ENCODE measurements at regions not wholly inside any gene's neighbourhood (a gene's known extent, or its start where the extent isn't known, plus 50 kb on each side); places are given as distances from the start of the nearest gene placed in this dataset.

DNA sequence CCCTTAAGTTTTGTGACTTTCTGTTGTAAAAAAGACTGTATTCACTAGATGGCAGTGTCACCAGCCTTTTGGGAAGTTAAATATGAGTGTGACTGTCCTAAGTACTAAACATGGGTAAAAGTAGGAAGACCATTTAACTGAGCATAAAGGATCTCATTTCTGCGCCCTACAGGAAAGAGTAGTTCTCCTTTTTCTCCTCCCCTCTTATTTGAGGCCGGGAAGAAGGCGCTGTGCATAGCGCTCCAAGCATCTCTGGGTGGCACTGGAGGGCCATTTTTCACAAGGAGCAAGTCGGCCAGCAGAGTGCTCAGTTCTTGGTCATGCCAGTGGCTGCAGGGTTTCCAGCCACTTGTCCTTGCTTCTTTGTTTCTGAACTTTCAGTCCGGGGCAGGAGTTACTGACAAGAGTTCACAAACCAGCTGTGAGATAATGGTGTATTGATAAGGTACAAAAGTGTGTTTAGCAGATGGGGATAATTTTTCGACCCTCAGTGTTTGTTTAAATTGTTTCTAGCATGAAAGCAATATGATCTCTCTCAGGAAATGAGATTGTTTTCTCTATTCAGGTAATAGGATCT lies 227.6 kb upstream of the DMRT1 start:
- Histone ChIP-seq H3K36me3 (no peaks in the 10 kb centered on the region), H3K9me3 (no peaks in the 10 kb centered on the region), H3K4me3 (ENCODE audit: low read depth in 1 of 2, low read length in 1 of 2) (no peak overlapping the region), H3K27me3 (no peaks in the 10 kb centered on the region), H3K4me1 (ENCODE audit: control insufficient read depth in 1 of 2, insufficient read depth in 1 of 2, low read depth in 1 of 2, low read length in 1 of 2) (no peaks in the 10 kb centered on the region), H3K27ac (no peak overlapping the region)
- TF ChIP-seq, protein P1, sequence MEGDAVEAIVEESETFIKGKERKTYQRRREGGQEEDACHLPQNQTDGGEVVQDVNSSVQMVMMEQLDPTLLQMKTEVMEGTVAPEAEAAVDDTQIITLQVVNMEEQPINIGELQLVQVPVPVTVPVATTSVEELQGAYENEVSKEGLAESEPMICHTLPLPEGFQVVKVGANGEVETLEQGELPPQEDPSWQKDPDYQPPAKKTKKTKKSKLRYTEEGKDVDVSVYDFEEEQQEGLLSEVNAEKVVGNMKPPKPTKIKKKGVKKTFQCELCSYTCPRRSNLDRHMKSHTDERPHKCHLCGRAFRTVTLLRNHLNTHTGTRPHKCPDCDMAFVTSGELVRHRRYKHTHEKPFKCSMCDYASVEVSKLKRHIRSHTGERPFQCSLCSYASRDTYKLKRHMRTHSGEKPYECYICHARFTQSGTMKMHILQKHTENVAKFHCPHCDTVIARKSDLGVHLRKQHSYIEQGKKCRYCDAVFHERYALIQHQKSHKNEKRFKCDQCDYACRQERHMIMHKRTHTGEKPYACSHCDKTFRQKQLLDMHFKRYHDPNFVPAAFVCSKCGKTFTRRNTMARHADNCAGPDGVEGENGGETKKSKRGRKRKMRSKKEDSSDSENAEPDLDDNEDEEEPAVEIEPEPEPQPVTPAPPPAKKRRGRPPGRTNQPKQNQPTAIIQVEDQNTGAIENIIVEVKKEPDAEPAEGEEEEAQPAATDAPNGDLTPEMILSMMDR (IDR thresholded peaks at IDR 0.05) = no peak

DNA sequence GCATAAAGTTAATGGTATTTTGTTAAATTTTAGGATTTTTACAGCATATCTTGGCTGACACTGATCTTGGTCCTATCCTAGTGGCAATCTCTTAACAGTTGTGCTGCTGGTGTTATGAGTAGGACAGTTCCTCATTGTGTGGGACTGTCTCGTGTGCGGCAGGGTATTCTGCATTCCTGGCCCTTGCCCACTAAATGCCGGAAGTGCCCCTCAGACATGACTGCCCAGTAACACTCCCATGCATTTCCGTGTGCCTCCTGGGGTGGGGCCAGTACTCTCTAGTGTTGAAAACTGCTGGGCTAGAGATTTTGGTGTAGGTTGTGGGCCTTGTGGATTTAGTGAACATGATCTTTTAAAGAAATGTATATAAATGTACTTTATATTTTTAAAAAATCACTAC lies 227.1 kb upstream of the DMRT1 start:
- TF ChIP-seq, protein P1 (IDR thresholded peaks at IDR 0.05) = no peak
- Histone ChIP-seq H3K27ac (no peak overlapping the region), H3K9me3 (no peaks in the 10 kb centered on the region), H3K4me1 (ENCODE audit: control insufficient read depth in 1 of 2, insufficient read depth in 1 of 2, low read depth in 1 of 2, low read length in 1 of 2) (no peaks in the 10 kb centered on the region), H3K4me3 (ENCODE audit: low read depth in 1 of 2, low read length in 1 of 2) (no peak overlapping the region), H3K27me3 (no peaks in the 10 kb centered on the region), H3K36me3 (no peaks in the 10 kb centered on the region)

DNA sequence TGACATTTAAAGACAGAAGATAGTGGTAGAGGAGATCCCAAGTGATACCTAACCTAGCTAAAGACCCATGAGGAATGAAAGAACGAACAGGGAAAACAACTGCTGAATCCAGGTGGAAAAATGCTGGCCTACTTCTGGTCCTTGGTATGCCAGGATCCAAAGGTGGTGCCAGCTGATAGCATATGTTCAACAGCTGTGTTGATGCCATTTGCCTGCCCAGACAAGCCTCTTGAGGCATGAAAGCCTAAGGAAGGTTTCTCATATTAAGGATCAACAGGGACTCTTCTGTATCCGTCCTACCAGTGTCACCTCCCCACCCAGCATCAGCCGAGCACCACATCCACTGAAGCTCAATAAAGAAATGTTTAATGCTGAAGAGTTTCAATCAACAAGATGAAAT lies 225.7 kb upstream of the DMRT1 start:
- H3K9me3 ChIP-seq = no peaks in the 10 kb centered on the region
- no peaks in the 10 kb centered on the region for H3K27me3 ChIP-seq
- no peaks in the 10 kb centered on the region for H3K4me1 ChIP-seq (ENCODE audit: control insufficient read depth in 1 of 2, insufficient read depth in 1 of 2, low read depth in 1 of 2, low read length in 1 of 2)
- no peaks in the 10 kb centered on the region for H3K36me3 ChIP-seq
- TF ChIP-seq, protein P1 (IDR thresholded peaks at IDR 0.05) = no peak
- H3K27ac ChIP-seq = no peak overlapping the region
- no peak overlapping the region for H3K4me3 ChIP-seq (ENCODE audit: low read depth in 1 of 2, low read length in 1 of 2)

DNA sequence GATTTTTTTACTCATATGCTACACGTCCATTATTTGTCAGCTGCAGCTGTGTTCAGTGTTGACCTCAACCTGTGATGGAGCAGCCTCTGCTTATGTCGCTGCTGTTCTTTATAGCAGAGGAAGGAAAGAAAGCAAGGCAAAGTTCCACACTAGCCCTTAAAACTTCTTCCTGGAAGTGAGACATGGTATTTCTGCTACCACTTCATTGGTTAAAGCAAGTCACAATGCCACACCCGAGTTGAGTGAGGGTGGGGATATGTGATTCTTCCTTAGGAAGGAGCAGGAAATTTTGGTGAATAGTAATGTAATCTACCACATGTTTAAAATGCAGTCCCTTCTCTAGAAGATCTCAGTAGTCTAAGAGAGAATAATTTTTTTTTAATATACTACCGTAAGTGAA lies 224.8 kb upstream of the DMRT1 start:
- Histone ChIP-seq H3K9me3 (no peaks in the 10 kb centered on the region), H3K27me3 (no peaks in the 10 kb centered on the region), H3K27ac (no peak overlapping the region), H3K4me1 (ENCODE audit: control insufficient read depth in 1 of 2, insufficient read depth in 1 of 2, low read depth in 1 of 2, low read length in 1 of 2) (no peaks in the 10 kb centered on the region), H3K4me3 (ENCODE audit: low read depth in 1 of 2, low read length in 1 of 2) (no peak overlapping the region), H3K36me3 (no peaks in the 10 kb centered on the region)
- TF ChIP-seq, protein P1 (IDR thresholded peaks at IDR 0.05) = no peak

DNA sequence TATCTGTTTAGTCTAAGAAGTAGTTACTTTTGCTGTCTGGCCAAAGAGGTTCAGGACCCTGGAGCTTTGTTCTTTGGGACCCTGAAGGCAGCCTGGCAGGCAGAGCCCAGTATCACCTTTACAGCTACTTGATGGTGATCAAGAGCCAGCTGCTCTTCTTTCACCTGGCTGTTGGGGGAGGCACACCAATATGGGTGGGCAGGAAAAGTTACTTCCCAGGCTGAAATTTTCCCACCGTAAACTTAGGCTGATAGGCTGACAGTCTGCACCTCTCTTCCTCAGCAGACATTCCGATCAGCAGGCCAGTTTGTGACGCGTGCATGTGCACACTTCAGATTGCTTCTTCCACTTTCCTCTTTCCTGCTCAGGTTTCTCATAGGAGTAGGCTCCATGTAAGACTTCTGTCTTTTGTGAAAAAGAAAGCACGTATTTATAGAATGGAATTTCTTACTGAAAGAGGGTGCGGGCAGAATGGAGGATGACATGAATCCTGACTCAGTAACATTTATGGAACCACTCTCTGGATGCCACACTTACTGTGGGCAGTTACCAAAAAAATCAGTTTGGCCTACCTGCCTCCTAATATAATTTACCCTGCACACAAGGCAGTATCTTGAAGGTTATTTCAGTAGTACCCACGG lies 223.9 kb upstream of the DMRT1 start:
- no peak overlapping the region for H3K4me3 ChIP-seq (ENCODE audit: low read depth in 1 of 2, low read length in 1 of 2)
- TF ChIP-seq, protein P1 (IDR thresholded peaks at IDR 0.05) = no peak
- H3K27ac ChIP-seq = no peak overlapping the region
- H3K27me3 ChIP-seq = no peaks in the 10 kb centered on the region
- H3K9me3 ChIP-seq = no peaks in the 10 kb centered on the region
- no peaks in the 10 kb centered on the region for H3K36me3 ChIP-seq
- H3K4me1 ChIP-seq (ENCODE audit: control insufficient read depth in 1 of 2, insufficient read depth in 1 of 2, low read depth in 1 of 2, low read length in 1 of 2) = no peaks in the 10 kb centered on the region
